NB4 (cell line): ENCODE measurements at regions not wholly inside any gene's neighbourhood (a gene's known extent, or its start where the extent isn't known, plus 50 kb on each side); places are given as distances from the start of the nearest gene placed in this dataset.

ENCODE experiments used
- MYC ChIP-seq: IDR thresholded peaks from 2 replicates; pipeline ENCODE4 v1.6.1; 2011; ENCODE audit warnings: low read depth, low read length
- POLR2A ChIP-seq: IDR thresholded peaks from 2 replicates; pipeline ENCODE4 v1.6.1; 2011; ENCODE audit warnings: mild to moderate bottlenecking; ENCODE audit not compliant: insufficient read length; ENCODE audit errors: extremely low read depth
- TF ChIP-seq, protein P1 (sequence below): IDR thresholded peaks from one replicate; pipeline ENCODE4 v1.5.1; 2012; ENCODE audit warnings: low read depth, low read length

DNA sequence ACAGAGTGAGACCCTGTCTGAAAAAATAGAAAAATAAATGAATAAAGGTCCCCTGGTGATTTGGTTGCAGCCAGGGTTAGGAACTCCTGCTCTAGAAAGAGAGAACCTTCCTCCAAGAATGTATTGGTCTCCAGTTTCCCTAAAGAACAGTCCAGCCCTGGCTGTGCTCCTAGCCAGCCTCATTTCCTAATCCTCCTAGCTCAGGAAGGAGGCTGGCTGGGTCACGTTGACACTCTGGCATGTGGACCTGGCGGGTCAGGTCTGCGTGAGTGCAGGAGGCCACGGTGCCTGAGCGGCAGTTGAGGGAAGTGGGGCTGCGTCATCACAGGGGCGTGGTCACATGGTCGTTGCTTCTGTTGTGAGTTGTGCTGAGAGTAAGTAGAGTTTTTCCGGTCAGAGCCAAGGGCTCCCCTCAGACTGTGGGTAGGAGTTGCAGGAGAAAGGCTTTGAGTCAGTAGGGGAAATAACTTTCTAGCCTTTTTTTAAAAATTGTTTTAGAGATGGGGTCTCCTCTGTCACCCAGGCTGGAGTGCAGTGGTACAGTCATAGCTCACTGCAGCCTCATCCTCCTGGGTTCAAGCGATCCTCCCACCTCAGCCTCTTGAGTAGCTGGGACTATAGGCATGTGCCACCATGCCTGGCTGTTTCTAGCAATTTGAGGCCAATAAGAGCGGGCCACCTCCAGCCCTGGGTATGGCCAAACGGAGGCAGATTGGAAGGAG is 194.0 kb upstream of the CIBAR2 start:
- TF ChIP-seq, protein P1, sequence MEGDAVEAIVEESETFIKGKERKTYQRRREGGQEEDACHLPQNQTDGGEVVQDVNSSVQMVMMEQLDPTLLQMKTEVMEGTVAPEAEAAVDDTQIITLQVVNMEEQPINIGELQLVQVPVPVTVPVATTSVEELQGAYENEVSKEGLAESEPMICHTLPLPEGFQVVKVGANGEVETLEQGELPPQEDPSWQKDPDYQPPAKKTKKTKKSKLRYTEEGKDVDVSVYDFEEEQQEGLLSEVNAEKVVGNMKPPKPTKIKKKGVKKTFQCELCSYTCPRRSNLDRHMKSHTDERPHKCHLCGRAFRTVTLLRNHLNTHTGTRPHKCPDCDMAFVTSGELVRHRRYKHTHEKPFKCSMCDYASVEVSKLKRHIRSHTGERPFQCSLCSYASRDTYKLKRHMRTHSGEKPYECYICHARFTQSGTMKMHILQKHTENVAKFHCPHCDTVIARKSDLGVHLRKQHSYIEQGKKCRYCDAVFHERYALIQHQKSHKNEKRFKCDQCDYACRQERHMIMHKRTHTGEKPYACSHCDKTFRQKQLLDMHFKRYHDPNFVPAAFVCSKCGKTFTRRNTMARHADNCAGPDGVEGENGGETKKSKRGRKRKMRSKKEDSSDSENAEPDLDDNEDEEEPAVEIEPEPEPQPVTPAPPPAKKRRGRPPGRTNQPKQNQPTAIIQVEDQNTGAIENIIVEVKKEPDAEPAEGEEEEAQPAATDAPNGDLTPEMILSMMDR = no peak
- TF ChIP-seq POLR2A (peak; percentile 48), MYC (peak; percentile 66; the same call in 1 of the 2 replicates)
